Renal cortex interstitium (tissue), 11 donors: ENCODE measurements at regions not wholly inside any gene's neighbourhood (a gene's known extent, or its start where the extent isn't known, plus 50 kb on each side); places are given as distances from the start of the nearest gene placed in this dataset.
"Not testable (repeated sequence)": the region's sequence is repeated elsewhere in the genome, so short reads cannot be mapped to it uniquely, and the experiment has no call there.

Source experiments
- DNase-seq, 11 donors: peaks; one replicate each; pipeline ENCODE4 v3.0.0-alpha.2; 2013; ENCODE audit warnings: low read depth in 9 of 11, low spot score in 4 of 11; ENCODE audit errors: extremely low read depth in 1 of 11

GRCh38 chr22:49354516-49355210, 473.0 kb downstream of the BRD1 start:
- DNase-seq = no peak

- no peak for DNase-seq
These were observed 474.4 kb downstream of the BRD1 start for GRCh38 chr22:49353235-49353634.

- no peak for DNase-seq
These were observed 475.1 kb downstream of the BRD1 start for GRCh38 chr22:49352361-49353169.

GRCh38 chr22:49351761-49352227, 475.9 kb downstream of the BRD1 start:
- no peak for DNase-seq

- DNase-seq = peak in 1 of 11 donors; percentile 13
These were observed 477.1 kb downstream of the BRD1 start for GRCh38 chr22:49350441-49351121.

GRCh38 chr22:49349841-49350381, 477.8 kb downstream of the BRD1 start:
- DNase-seq = no peak

- DNase-seq = no peak
These were observed 478.4 kb downstream of the BRD1 start for GRCh38 chr22:49349181-49349835.

- no peak for DNase-seq
These were observed 479.0 kb downstream of the BRD1 start for GRCh38 chr22:49348631-49349030.

GRCh38 chr22:49347376-49347775, 480.3 kb downstream of the BRD1 start:
- no peak for DNase-seq

GRCh38 chr22:49345896-49346295, 481.8 kb downstream of the BRD1 start:
- no peak for DNase-seq

- DNase-seq = no peak
These were observed 483.0 kb downstream of the BRD1 start for GRCh38 chr22:49344656-49345055.

GRCh38 chr22:49344161-49344560, 483.5 kb downstream of the BRD1 start:
- DNase-seq = no peak

GRCh38 chr22:49340406-49340805, 487.3 kb downstream of the BRD1 start:
- DNase-seq = no peak

GRCh38 chr22:49336483-49336882, 491.2 kb downstream of the BRD1 start:
- not testable (repeated sequence) for DNase-seq

- no peak for DNase-seq
These were observed 492.7 kb downstream of the BRD1 start for GRCh38 chr22:49334976-49335375.

GRCh38 chr22:49334449-49334789, 493.3 kb downstream of the BRD1 start:
- DNase-seq = no peak

- DNase-seq = no peak
These were observed 494.5 kb downstream of the BRD1 start for GRCh38 chr22:49333206-49333605.

- DNase-seq = no peak
These were observed 495.0 kb downstream of the BRD1 start for GRCh38 chr22:49332691-49333090.

- DNase-seq = no peak
These were observed 495.8 kb downstream of the BRD1 start for GRCh38 chr22:49331878-49332277.
